Motor neuron (in vitro differentiated cells): ENCODE measurements at regions not wholly inside any gene's neighbourhood (a gene's known extent, or its start where the extent isn't known, plus 50 kb on each side); places are given as distances from the start of the nearest gene placed in this dataset.
A peak's percentile ranks its signal among the peaks of the same experiment; 100 is the strongest.

Experiments
- ATAC-seq, 8 experiments: fragments of 200-7000 bp; cut with Tn5 transposase; replicated peaks in 6 of 8; 2 replicates each; pipeline ENCODE4 v1.8.0; 2021; ENCODE audit warnings: mild to moderate bottlenecking in 8 of 8, moderate library complexity in 8 of 8
- H3K27ac ChIP-seq, 2 donors: fragments of 250-450 bp; sonication (Bioruptor Pico); 2 replicates each; pipeline ENCODE4 v1.9.0; 2021; ENCODE audit warnings: antibody characterized with exemption in 2 of 2, mild to moderate bottlenecking in 2 of 2, moderate library complexity in 1 of 2
- H3K4me1 ChIP-seq, 2 donors: fragments of 250-450 bp; sonication (Bioruptor Pico); replicated peaks in 1 of 2; 2 replicates each; pipeline ENCODE4 v1.6.1; 2021; ENCODE audit warnings: antibody characterized with exemption in 2 of 2, mild to moderate bottlenecking in 2 of 2, moderate library complexity in 1 of 2
- H3K4me3 ChIP-seq, 5 donors: fragments of 250-450 bp; sonication (Bioruptor Pico); 2 replicates each; pipeline ENCODE4 v1.9.0; 2021; ENCODE audit warnings: antibody characterized with exemption in 5 of 5, mild to moderate bottlenecking in 5 of 5, moderate library complexity in 4 of 5
- WGBS, 10 experiments: fragments of 450-650 bp; shearing (Covaris generic); methylation state at CpG; one replicate each; pipeline ENCODE4 v1.0.0; 2022; 5-methylcytosine and 5-hydroxymethylcytosine counted together
- in situ Hi-C, 9 experiments: fragments of 400-800 bp; cut with MboI; loops; one replicate each; pipeline ENCODE4 v1.15.0; 2021; ENCODE audit warnings: low sequenced_read_pairs in 9 of 9, low pct_unique_long_range_greater_than_20kb in 2 of 9; ENCODE audit not compliant: unreplicated experiment in 9 of 9

DNA sequence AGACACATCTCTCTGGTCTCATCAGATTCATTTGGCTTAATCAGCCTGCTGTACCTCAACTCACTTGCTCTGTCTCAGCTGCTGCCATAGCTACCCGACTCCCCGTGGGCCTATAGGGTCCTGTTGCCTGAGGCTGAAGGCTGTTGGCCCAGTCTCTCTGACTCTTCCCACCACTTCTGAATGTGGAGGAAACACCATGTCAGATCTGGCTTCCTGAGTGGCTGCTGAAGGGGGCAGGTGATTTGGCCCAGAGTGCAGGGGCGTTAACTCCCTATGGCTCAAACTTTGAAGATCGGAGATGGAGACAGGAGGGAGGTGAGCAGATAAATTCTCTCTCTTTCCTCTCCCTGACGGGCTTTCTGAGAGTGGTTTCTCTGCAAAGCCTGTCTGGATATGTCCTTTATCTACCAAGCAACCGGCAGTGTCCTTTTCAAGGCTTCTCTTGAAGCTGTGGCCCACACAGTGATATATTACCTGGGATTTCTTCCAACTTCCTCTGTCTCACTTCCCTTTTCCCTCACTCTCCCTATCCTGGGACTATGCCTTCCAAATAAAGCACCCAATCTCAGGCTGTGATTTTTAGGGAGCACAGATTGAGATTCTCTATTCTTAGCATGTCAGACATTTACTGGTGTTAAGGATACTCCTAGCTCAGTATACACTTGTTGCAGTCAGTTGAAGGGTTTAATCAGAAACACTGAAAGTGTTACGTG, 334.9 kb upstream of the TBC1D5 start:
- Histone ChIP-seq H3K4me1 (peaks cover 6 to 19% of the 10 kb centered on the region in 2 donors), H3K4me3 (no peak overlapping the region), H3K27ac (no peak overlapping the region)
- in situ Hi-C loops = no loop called here
- ATAC-seq = no peak
- 58 to 100% (median 98%) methylated on average over 1 to 5 of the region's 7 CpGs; no CpG with 5 or more reads in 2 of the 10 experiments for WGBS, 10 experiments

DNA sequence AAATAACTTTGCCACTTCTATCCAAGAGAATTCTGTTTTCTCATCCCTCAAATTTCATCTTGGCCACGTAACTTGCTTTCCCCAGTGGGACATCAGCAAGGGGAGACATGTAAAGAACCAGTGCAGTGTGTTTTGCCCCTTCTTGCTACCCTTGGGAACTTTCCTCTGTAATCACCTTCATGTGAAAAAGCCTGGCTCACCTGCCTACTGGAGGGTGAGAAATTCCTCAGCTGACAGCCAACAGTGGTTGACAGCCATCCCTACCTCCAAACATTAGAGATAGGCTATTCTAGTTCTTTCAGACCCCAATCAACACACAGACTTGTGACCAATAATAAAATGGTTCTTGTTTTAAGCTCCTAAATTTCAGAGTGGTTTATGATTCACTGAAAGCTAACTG, 333.9 kb upstream of the TBC1D5 start:
- Histone ChIP-seq H3K27ac (no peak overlapping the region), H3K4me3 (no peak overlapping the region), H3K4me1 (peaks cover 6 to 19% of the 10 kb centered on the region in 2 donors)
- in situ Hi-C loops = no loop called here
- 20 to 100% (median 100%) methylated on average over 1 of the region's 1 CpG; no CpG with 5 or more reads in 4 of the 10 experiments for WGBS, 10 experiments
- ATAC-seq = no peak

- no peak overlapping the region for H3K27ac ChIP-seq
- WGBS, 10 experiments = 86 to 100% (median 100%) methylated on average over 1 of the region's 1 CpG; no CpG with 5 or more reads in 2 of the 10 experiments
- H3K4me3 ChIP-seq = no peak overlapping the region
- ATAC-seq = peak in 2 of 8 experiments; percentile 53 to 81
- peaks cover 6 to 19% of the 10 kb centered on the region in 2 donors for H3K4me1 ChIP-seq
- in situ Hi-C loops = no loop called here
Observed at GRCh38 chr3:18075799-18076198, 333.4 kb upstream of the TBC1D5 start.

DNA sequence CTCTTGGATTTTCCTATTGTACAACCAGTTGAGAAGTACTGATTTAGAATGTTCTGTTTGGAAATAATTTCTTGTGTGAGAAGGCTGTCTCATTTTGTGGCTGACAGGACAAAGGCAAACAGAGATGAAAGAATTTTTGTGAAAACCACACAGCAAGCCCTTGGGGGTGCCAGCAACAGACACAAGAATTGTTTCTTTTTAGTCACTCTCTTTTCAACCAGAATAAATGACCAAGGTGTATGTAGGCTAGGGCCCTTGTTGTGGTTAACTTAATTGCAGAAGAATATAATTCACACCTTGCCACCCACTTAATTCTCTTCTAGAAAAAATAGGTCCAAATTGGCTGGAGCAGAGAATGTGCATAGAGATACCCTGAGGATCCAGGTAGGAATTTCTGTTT, 329.4 kb upstream of the TBC1D5 start:
- ATAC-seq = no peak
- in situ Hi-C loops = no loop called here
- Histone ChIP-seq H3K27ac (no peak overlapping the region), H3K4me1 (peaks cover 0 to 7% of the 10 kb centered on the region in 2 donors), H3K4me3 (no peak overlapping the region)

DNA sequence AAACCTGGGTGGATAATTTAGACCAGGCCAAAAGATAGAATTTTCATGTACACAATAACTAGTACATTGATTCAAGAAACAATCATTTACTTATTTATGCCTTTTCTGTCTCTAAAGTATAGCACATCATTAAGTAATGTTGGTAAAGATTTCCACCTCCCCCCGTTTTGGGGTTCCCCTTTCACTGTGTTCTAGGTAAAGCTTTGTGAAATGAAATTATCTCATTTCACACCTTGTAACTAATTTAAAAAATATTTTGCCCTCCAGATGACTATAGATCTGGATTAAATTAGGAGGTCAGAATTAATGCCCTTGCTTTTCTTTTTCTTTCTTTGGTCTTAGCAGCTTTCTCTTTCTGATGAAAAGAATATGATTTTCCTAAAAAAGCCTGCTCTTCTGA, 328.5 kb upstream of the TBC1D5 start:
- Histone ChIP-seq H3K27ac (no peak overlapping the region), H3K4me1 (peaks cover 0 to 6% of the 10 kb centered on the region in 2 donors), H3K4me3 (no peak overlapping the region)
- no peak for ATAC-seq
- in situ Hi-C loops = no loop called here
- 0 to 100% (median 80%) methylated on average over 1 of the region's 1 CpG; no CpG with 5 or more reads in 1 of the 10 experiments for WGBS, 10 experiments

DNA sequence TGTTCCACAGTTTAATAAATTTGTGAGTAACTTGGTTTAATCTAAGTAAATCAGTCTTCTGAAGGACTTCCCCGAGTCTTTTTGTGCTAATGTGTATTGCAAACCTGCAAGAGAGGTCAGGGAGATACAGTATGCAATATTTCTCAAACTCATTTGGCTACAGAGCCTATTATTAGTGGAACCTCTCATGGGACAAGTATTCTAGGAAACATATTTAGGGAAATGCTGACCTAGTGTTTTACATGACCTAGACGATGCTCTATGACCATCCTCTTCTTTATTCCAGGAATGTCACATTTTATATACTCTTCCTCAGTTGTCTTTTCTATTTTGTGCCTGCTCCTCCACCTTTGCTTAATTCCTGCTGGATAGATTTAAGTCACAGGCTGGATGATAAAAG, 327.8 kb upstream of the TBC1D5 start:
- no peaks in the 10 kb centered on the region for H3K4me1 ChIP-seq
- H3K27ac ChIP-seq = no peak overlapping the region
- H3K4me3 ChIP-seq = no peak overlapping the region
- in situ Hi-C loops = no loop called here
- no peak for ATAC-seq
- 10 to 100% (median 86%) methylated on average over 1 to 2 of the region's 2 CpGs; no CpG with 5 or more reads in 1 of the 10 experiments for WGBS, 10 experiments

DNA sequence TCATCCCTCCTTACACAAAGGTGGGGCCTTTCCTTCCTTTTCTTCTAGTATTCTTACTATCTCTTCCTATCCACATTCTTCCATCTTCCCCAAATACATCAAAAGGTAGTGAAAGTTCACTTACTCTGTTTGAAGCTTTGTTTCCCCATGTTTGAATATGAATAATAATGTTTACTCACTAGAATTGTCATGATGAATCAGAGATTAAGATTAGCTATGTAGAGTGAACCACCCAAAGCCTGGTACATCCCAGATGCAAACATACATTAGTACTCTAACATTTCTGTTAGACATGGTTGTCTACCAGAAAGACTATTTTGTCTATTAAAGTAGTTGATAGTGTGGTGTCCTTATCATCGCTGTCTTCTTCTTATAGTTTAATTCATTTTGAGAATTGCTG, 327.1 kb upstream of the TBC1D5 start:
- WGBS, 10 experiments = 80 to 100% (median 100%) methylated on average over 1 of the region's 1 CpG; no CpG with 5 or more reads in 2 of the 10 experiments
- in situ Hi-C loops = no loop called here
- H3K4me3 ChIP-seq = no peak overlapping the region
- no peak overlapping the region for H3K27ac ChIP-seq
- H3K4me1 ChIP-seq = no peaks in the 10 kb centered on the region
- peak in 2 of 8 experiments; percentile 43 to 73 for ATAC-seq

DNA sequence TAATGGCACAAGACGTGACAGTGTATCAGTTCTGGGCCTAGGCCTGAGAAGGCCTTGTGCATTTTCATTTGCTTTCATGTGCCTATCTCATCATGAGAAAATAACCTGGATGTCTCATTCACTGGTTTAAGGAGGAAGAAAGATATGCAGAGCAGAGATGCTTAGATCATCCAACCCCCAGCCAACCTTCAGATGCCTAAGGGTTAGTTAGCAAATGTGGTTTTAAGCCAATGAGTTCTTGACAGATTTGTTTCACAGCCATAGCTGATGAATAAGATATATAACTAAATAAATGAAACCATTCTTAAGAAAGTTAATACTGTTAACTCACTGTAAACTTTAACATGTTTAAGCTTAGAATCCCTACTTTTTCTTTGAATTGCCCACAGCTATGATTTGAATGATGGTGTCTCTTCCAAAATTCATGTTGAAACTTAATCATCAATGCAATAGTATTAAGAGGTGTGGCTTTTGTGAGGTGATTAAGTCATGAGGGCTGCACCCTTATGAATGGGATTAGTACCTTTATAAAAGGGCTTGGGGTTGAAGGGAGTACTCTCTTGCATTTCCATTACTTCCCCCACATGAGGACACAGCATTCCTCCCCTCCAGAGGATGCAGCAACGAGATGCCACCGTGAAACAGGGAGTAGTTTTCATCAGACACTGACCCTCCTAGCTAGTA, 324.6 kb upstream of the TBC1D5 start:
- peak in 2 of 8 experiments; percentile 12 to 39 for ATAC-seq
- Histone ChIP-seq H3K27ac (no peak overlapping the region), H3K4me1 (no peaks in the 10 kb centered on the region), H3K4me3 (no peak overlapping the region)
- WGBS, 10 experiments = 13 to 100% (median 82%) methylated on average over 1 to 3 of the region's 3 CpGs; no CpG with 5 or more reads in 6 of the 10 experiments
- in situ Hi-C loops = no loop called here

DNA sequence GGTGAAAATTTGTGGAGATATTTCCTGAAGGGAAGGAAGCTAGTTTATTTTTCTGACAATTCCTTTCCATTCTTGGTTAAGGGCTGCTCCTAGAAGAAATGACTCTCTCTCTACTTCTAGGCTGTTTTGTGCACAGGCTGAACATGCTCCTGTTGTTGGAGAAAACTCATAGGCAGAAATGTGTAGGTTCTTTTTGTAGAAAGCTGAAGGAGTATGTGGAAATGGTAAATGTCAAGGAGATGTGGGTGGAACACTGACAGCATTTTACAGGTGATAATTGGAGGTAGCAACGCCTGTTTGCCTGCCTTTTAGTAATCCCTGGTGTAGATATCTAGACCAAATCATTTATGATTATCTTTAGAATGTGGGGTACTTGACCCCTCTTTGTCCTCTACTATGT, 322.2 kb upstream of the TBC1D5 start:
- in situ Hi-C loops = no loop called here
- ATAC-seq = no peak
- WGBS, 10 experiments = 100% methylated on average over 1 of the region's 1 CpG; no CpG with 5 or more reads in 7 of the 10 experiments
- H3K4me3 ChIP-seq = no peak overlapping the region
- H3K27ac ChIP-seq = no peak overlapping the region
- no peaks in the 10 kb centered on the region for H3K4me1 ChIP-seq

DNA sequence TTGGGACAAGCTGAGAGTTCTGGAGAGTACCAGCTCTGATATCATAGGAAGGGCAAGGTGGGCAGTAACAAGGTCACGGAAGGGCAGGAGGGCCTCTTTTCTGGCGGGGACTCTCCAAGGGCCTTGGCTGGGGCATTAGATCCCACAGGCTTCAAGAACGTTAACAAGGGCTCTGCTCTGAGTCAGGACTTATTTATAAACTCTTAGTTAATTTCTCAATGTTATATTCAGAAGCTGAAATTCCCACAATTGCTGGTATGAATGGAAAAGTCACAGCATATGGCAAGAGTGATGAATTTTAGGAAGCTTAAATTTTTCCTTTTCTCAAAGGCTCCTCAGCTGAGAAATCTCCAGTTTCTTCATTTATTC, 320.2 kb upstream of the TBC1D5 start:
- in situ Hi-C loops = no loop called here
- H3K4me3 ChIP-seq = no peak overlapping the region
- 0 to 100% (median 74%) methylated on average over 1 to 3 of the region's 3 CpGs; no CpG with 5 or more reads in 4 of the 10 experiments for WGBS, 10 experiments
- peak in 1 of 8 experiments; percentile 49 for ATAC-seq
- H3K4me1 ChIP-seq = peaks cover 0 to 3% of the 10 kb centered on the region in 2 donors
- no peak overlapping the region for H3K27ac ChIP-seq

- no peak overlapping the region for H3K27ac ChIP-seq
- peak in 2 of 8 experiments; percentile 73 to 77 for ATAC-seq
- H3K4me1 ChIP-seq = peaks cover 0 to 7% of the 10 kb centered on the region in 2 donors
- in situ Hi-C loops = no loop called here
- no peak overlapping the region for H3K4me3 ChIP-seq
- 0 to 100% (median 100%) methylated on average over 1 of the region's 1 CpG; no CpG with 5 or more reads in 5 of the 10 experiments for WGBS, 10 experiments
Observed at GRCh38 chr3:18061737-18062656, 319.6 kb upstream of the TBC1D5 start.

GRCh38 chr3:18058666-18059065, 316.2 kb upstream of the TBC1D5 start:
- in situ Hi-C loops = no loop called here
- Histone ChIP-seq H3K4me1 (peaks cover 0 to 8% of the 10 kb centered on the region in 2 donors), H3K27ac (no peak overlapping the region), H3K4me3 (no peak overlapping the region)
- ATAC-seq = no peak
- 80 to 100% (median 89%) methylated on average over 1 to 2 of the region's 2 CpGs; no CpG with 5 or more reads in 1 of the 10 experiments for WGBS, 10 experiments
